ENCODE measurements at regions not wholly inside any gene's neighbourhood (a gene's known extent, or its start where the extent isn't known, plus 50 kb on each side); places are given as distances from the start of the nearest gene placed in this dataset.
"Not testable (repeated sequence)": the region's sequence is repeated elsewhere in the genome, so short reads cannot be mapped to it uniquely, and the experiment has no call there.

- H3K27ac Mint-ChIP-seq = no peak overlapping the region
- peaks cover 1% of the 10 kb centered on the region for H3K36me3 Mint-ChIP-seq
- no peaks in the 10 kb centered on the region for H3K27me3 Mint-ChIP-seq
- peaks cover 1% of the 10 kb centered on the region for H3K9me3 Mint-ChIP-seq
- H3K4me1 Mint-ChIP-seq = no peaks in the 10 kb centered on the region
- no peak for DNase-seq
- no peak overlapping the region for H3K4me3 Mint-ChIP-seq
Observed at GRCh38 chr4:187128222-187128621, 404.6 kb upstream of the FAT1 start.

GRCh38 chr4:187128976-187129375 is 405.3 kb upstream of the FAT1 start:
- no peaks in the 10 kb centered on the region for H3K27me3 Mint-ChIP-seq
- peaks cover 2% of the 10 kb centered on the region for H3K36me3 Mint-ChIP-seq
- H3K4me3 Mint-ChIP-seq = no peak overlapping the region
- peaks cover 2% of the 10 kb centered on the region for H3K9me3 Mint-ChIP-seq
- no peaks in the 10 kb centered on the region for H3K4me1 Mint-ChIP-seq
- no peak for DNase-seq
- no peak overlapping the region for H3K27ac Mint-ChIP-seq

- not testable (repeated sequence) for H3K9me3 Mint-ChIP-seq, H3K36me3 Mint-ChIP-seq, H3K4me1 Mint-ChIP-seq
Observed at GRCh38 chr4:187131826-187132225, 408.2 kb upstream of the FAT1 start.

GRCh38 chr4:187135878-187136277 is 412.2 kb upstream of the FAT1 start:
- H3K4me3 Mint-ChIP-seq = no peak overlapping the region
- H3K36me3 Mint-ChIP-seq = peaks cover 2% of the 10 kb centered on the region
- no peak for DNase-seq
- no peak overlapping the region for H3K27ac Mint-ChIP-seq
- H3K4me1 Mint-ChIP-seq = no peaks in the 10 kb centered on the region
- H3K27me3 Mint-ChIP-seq = no peaks in the 10 kb centered on the region
- H3K9me3 Mint-ChIP-seq = peaks cover 2% of the 10 kb centered on the region

More at GRCh38 chr4:187131826-187132225, 408.2 kb upstream of the FAT1 start:
- not testable (repeated sequence) for H3K4me3 Mint-ChIP-seq, H3K27me3 Mint-ChIP-seq, H3K27ac Mint-ChIP-seq, DNase-seq

GRCh38 chr4:187139141-187139540 is 415.5 kb upstream of the FAT1 start:
- no peak overlapping the region for H3K4me3 Mint-ChIP-seq
- no peaks in the 10 kb centered on the region for H3K9me3 Mint-ChIP-seq
- DNase-seq = no peak
- no peaks in the 10 kb centered on the region for H3K4me1 Mint-ChIP-seq
- no peaks in the 10 kb centered on the region for H3K27me3 Mint-ChIP-seq
- no peaks in the 10 kb centered on the region for H3K36me3 Mint-ChIP-seq
- H3K27ac Mint-ChIP-seq = no peak overlapping the region

- no peak for DNase-seq
- Mint-ChIP-seq H3K36me3 (no peaks in the 10 kb centered on the region), H3K9me3 (no peaks in the 10 kb centered on the region), H3K27me3 (no peaks in the 10 kb centered on the region), H3K27ac (no peak overlapping the region), H3K4me1 (no peaks in the 10 kb centered on the region), H3K4me3 (no peak overlapping the region)
Observed at GRCh38 chr4:187141101-187141500, 417.4 kb upstream of the FAT1 start.

GRCh38 chr4:187149229-187149945 is 425.7 kb upstream of the FAT1 start:
- no peak for DNase-seq
- Mint-ChIP-seq H3K4me3 (no peak overlapping the region), H3K36me3 (no peaks in the 10 kb centered on the region), H3K9me3 (no peaks in the 10 kb centered on the region), H3K27ac (no peak overlapping the region), H3K27me3 (no peaks in the 10 kb centered on the region), H3K4me1 (no peaks in the 10 kb centered on the region)

GRCh38 chr4:187157380-187157958 is 433.8 kb upstream of the FAT1 start:
- H3K27me3 Mint-ChIP-seq = no peaks in the 10 kb centered on the region
- H3K4me1 Mint-ChIP-seq = no peaks in the 10 kb centered on the region
- no peaks in the 10 kb centered on the region for H3K36me3 Mint-ChIP-seq
- DNase-seq = no peak
- H3K27ac Mint-ChIP-seq = no peak overlapping the region
- peaks cover 7% of the 10 kb centered on the region for H3K9me3 Mint-ChIP-seq
- H3K4me3 Mint-ChIP-seq = no peak overlapping the region

GRCh38 chr4:187158003-187158402 is 434.3 kb upstream of the FAT1 start:
- Mint-ChIP-seq H3K4me1 (no peaks in the 10 kb centered on the region), H3K4me3 (no peak overlapping the region), H3K27me3 (no peaks in the 10 kb centered on the region), H3K9me3 (peaks cover 7% of the 10 kb centered on the region), H3K27ac (no peak overlapping the region), H3K36me3 (no peaks in the 10 kb centered on the region)
- DNase-seq = no peak

- Mint-ChIP-seq H3K36me3 (no peaks in the 10 kb centered on the region), H3K27me3 (no peaks in the 10 kb centered on the region), H3K4me1 (no peaks in the 10 kb centered on the region)
Observed at GRCh38 chr4:187160486-187160885, 436.8 kb upstream of the FAT1 start.

GRCh38 chr4:187166886-187167512 is 443.3 kb upstream of the FAT1 start:
- H3K4me3 Mint-ChIP-seq = no peak overlapping the region
- peaks cover 2% of the 10 kb centered on the region for H3K9me3 Mint-ChIP-seq
- no peaks in the 10 kb centered on the region for H3K4me1 Mint-ChIP-seq
- no peaks in the 10 kb centered on the region for H3K36me3 Mint-ChIP-seq
- no peak overlapping the region for H3K27ac Mint-ChIP-seq
- no peaks in the 10 kb centered on the region for H3K27me3 Mint-ChIP-seq
- DNase-seq = no peak

More at GRCh38 chr4:187160486-187160885, 436.8 kb upstream of the FAT1 start:
- no peak overlapping the region for H3K4me3 Mint-ChIP-seq
- H3K27ac Mint-ChIP-seq = no peak overlapping the region
- peaks cover 6% of the 10 kb centered on the region for H3K9me3 Mint-ChIP-seq
- no peak for DNase-seq

GRCh38 chr4:187171706-187172339 is 448.2 kb upstream of the FAT1 start:
- Mint-ChIP-seq H3K27ac (no peak overlapping the region), H3K4me1 (no peaks in the 10 kb centered on the region), H3K36me3 (no peaks in the 10 kb centered on the region), H3K27me3 (no peaks in the 10 kb centered on the region), H3K9me3 (peaks cover 2% of the 10 kb centered on the region), H3K4me3 (no peak overlapping the region)
- DNase-seq = no peak

- Mint-ChIP-seq H3K27me3 (no peaks in the 10 kb centered on the region), H3K4me3 (no peak overlapping the region), H3K4me1 (no peaks in the 10 kb centered on the region), H3K27ac (no peak overlapping the region), H3K36me3 (no peaks in the 10 kb centered on the region), H3K9me3 (peaks cover 2% of the 10 kb centered on the region)
- no peak for DNase-seq
Observed at GRCh38 chr4:187172340-187172761, 448.7 kb upstream of the FAT1 start.

- no peak for DNase-seq
- Mint-ChIP-seq H3K9me3 (peaks cover 2% of the 10 kb centered on the region), H3K27me3 (no peaks in the 10 kb centered on the region), H3K4me1 (no peaks in the 10 kb centered on the region), H3K36me3 (no peaks in the 10 kb centered on the region), H3K27ac (no peak overlapping the region), H3K4me3 (no peak overlapping the region)
Observed at GRCh38 chr4:187174749-187175148, 451.1 kb upstream of the FAT1 start.

- peaks cover 2% of the 10 kb centered on the region for H3K9me3 Mint-ChIP-seq
- no peak overlapping the region for H3K27ac Mint-ChIP-seq
- no peaks in the 10 kb centered on the region for H3K4me1 Mint-ChIP-seq
- no peak overlapping the region for H3K4me3 Mint-ChIP-seq
- no peak for DNase-seq
- H3K36me3 Mint-ChIP-seq = no peaks in the 10 kb centered on the region
- H3K27me3 Mint-ChIP-seq = no peaks in the 10 kb centered on the region
Observed at GRCh38 chr4:187175197-187175596, 451.5 kb upstream of the FAT1 start.
